COLO829 (cell line): ENCODE measurements at regions not wholly inside any gene's neighbourhood (a gene's known extent, or its start where the extent isn't known, plus 50 kb on each side); places are given as distances from the start of the nearest gene placed in this dataset.
"Not testable (repeated sequence)": the region's sequence is repeated elsewhere in the genome, so short reads cannot be mapped to it uniquely, and the experiment has no call there.

Source experiments
- DNase-seq: peaks from one replicate; pipeline ENCODE4 v3.0.0; 2012; ENCODE audit warnings: low spot score

GRCh38 chrX:137882960-137883359 lies 317.0 kb downstream of the ZIC3 start:
- DNase-seq: no peak

- not testable (repeated sequence) for DNase-seq
Measured at GRCh38 chrX:137884813-137885212, 318.9 kb downstream of the ZIC3 start.

- DNase-seq: no peak
Measured at GRCh38 chrX:137891431-137891830, 325.5 kb downstream of the ZIC3 start.

- no peak for DNase-seq
Measured at GRCh38 chrX:137896123-137896522, 330.2 kb downstream of the ZIC3 start.

GRCh38 chrX:137915466-137915865 lies 349.5 kb downstream of the ZIC3 start:
- no peak for DNase-seq

GRCh38 chrX:137916090-137916746 lies 350.3 kb downstream of the ZIC3 start:
- no peak for DNase-seq

- DNase-seq: no peak
Measured at GRCh38 chrX:137926090-137926489, 360.2 kb downstream of the ZIC3 start.

GRCh38 chrX:137929951-137930350 lies 364.0 kb downstream of the ZIC3 start:
- no peak for DNase-seq

GRCh38 chrX:137930533-137930932 lies 364.6 kb downstream of the ZIC3 start:
- no peak for DNase-seq

GRCh38 chrX:137934214-137934613 lies 368.3 kb downstream of the ZIC3 start:
- DNase-seq: not testable (repeated sequence)

- DNase-seq: not testable (repeated sequence)
Measured at GRCh38 chrX:137934887-137935286, 369.0 kb downstream of the ZIC3 start.

GRCh38 chrX:137945470-137945869 lies 379.5 kb downstream of the ZIC3 start:
- no peak for DNase-seq

GRCh38 chrX:137969191-137969590 lies 403.3 kb downstream of the ZIC3 start:
- no peak for DNase-seq

GRCh38 chrX:137982472-137983172 lies 416.7 kb downstream of the ZIC3 start:
- no peak for DNase-seq

- DNase-seq: no peak
Measured at GRCh38 chrX:137988470-137988869, 422.5 kb downstream of the ZIC3 start.

- DNase-seq: no peak
Measured at GRCh38 chrX:137998619-137999018, 432.7 kb downstream of the ZIC3 start.

GRCh38 chrX:137999071-137999470 lies 433.1 kb downstream of the ZIC3 start:
- no peak for DNase-seq

- no peak for DNase-seq
Measured at GRCh38 chrX:137999552-137999951, 433.6 kb downstream of the ZIC3 start.

GRCh38 chrX:138001226-138001625 lies 435.3 kb downstream of the ZIC3 start:
- no peak for DNase-seq

- no peak for DNase-seq
Measured at GRCh38 chrX:138006180-138006579, 440.3 kb downstream of the ZIC3 start.

- DNase-seq: no peak
Measured at GRCh38 chrX:138008281-138008680, 442.4 kb downstream of the ZIC3 start.

- DNase-seq: no peak
Measured at GRCh38 chrX:138011468-138011867, 445.5 kb downstream of the ZIC3 start.

GRCh38 chrX:138014577-138014976 lies 448.6 kb downstream of the ZIC3 start:
- DNase-seq: no peak
